Stimulated activated CD4-positive, alpha-beta T cell treated with anti-CD3 and anti-CD28 coated beads, Interleukin-1b, Interleukin-23, amount 100 ng/mL, for 1 hour (primary cell): ENCODE measurements at regions not wholly inside any gene's neighbourhood (a gene's known extent, or its start where the extent isn't known, plus 50 kb on each side); places are given as distances from the start of the nearest gene placed in this dataset.
"Not testable (repeated sequence)": the region's sequence is repeated elsewhere in the genome, so short reads cannot be mapped to it uniquely, and the experiment has no call there.

Experiments
- DNase-seq, 2 donors: peaks; one replicate each; pipeline ENCODE4 v3.0.0-alpha.2; 2020; ENCODE audit warnings: low read depth in 2 of 2

DNA sequence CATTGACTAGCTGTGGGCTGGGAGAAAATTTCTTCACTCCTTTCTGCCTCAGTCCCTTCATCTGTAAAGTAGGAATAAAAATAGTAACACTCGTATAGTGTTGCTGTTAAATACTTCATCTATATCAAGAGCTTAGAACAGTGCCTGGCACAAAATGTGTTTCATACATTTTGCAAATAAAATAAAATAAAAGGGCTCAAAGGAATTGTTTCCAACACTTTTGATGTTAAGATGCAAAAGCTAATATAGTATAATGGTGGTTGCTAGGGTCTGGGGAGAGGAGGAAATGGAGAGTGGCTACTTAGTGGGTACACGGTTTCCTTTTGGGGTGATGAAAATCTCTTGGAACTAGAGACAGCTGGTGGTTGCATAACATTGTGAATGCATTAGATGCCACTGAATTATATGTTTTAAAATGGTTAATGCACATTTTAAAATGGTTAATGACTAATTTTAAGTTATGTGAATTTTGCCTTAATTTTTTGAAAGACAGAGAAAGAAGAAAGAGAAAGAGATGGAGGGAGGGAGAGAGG lies 542.1 kb upstream of the ID2 start:
- DNase-seq: no peak

DNA sequence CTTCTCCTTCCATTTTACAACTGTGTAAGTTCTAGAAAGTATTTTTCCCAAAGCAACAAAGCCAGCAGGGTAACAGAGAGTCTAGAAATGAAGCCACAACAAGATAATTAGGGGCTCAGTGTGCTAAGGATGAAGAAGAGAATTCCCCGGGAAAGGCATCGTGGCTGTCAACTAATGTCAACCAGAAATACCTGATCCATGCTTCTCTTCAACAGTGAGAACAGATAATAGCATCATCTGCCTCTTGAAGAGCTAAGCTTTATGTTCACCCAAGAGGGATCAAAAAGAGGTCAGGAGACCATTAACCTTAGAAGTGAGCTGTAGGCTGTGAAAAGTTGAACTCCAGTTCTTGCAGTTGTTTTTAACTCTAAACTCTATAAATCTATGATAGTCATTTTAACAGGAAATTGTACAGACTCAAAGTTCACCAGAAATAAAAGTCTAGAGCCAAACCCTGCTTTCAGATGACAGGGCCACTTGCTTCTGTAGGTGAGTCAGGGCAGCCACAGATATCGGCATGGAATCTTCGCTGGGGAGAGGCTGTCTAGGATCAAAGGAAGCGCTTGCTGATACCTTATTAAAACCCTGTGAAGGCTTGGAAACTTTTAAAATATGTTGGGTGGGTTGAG lies 540.7 kb upstream of the ID2 start:
- no peak for DNase-seq

DNA sequence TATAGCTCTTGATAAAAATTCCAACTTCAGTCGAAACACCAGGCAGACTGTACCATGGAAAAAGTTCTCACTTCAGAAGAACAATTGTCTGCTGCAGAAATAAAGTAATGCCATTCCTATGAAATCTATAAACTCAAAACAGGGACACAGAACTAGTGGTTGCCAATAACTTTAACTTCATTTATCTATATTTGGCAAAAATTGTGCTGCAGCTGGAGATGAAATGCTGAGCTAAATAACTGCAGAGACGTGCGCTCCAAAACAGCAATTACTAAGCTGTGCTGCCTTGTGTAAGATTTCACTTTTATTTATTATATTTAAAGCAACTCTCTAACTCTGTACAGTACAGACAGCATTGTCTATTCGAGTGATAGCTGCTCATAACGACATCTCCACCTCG lies 540.1 kb upstream of the ID2 start:
- no peak for DNase-seq

GRCh38 chr2:8142461-8142860 lies 539.4 kb upstream of the ID2 start:
- no peak for DNase-seq

- DNase-seq: no peak
Measured at GRCh38 chr2:8144131-8144631, 537.7 kb upstream of the ID2 start.

GRCh38 chr2:8144785-8145184 lies 537.1 kb upstream of the ID2 start:
- DNase-seq: no peak

- DNase-seq: not testable (repeated sequence)
Measured at GRCh38 chr2:8145375-8145774, 536.5 kb upstream of the ID2 start.

- DNase-seq: no peak
Measured at GRCh38 chr2:8146132-8147005, 535.5 kb upstream of the ID2 start.

DNA sequence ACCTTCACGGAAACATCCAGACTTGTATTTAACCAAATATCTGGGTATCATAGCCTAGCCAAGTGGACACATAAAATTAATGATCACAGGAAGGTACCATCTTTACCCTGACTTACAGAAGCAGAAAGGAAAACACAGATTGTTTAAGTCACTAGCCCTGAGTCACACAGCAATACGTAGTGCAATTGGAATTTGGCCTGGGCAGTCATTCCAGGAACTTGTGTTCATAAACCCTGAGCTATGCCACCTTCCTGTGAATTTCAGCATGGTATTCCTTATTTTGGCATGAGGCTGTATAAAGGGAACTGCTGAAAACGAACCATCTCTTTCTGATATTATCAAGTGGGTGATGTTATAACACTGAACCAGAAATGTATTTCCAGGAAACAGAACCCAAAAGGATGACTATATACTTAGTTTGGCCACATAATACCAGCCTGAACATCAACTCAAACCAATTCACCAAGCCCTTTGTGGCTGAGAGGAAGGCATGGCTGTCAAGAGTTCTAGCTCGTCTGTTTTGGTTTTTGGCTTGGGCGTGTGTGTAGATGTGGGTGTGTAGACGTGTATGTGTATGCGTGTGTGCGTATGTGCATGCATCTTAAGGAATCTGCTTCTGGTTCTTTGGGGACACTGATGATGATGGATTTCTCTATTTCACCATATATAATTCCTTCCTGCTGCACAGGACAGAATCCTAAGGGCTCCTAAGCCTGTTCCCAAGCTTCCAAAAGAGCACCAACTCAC lies 533.4 kb upstream of the ID2 start:
- no peak for DNase-seq

- DNase-seq: no peak
Measured at GRCh38 chr2:8149007-8149405, 532.9 kb upstream of the ID2 start.

DNA sequence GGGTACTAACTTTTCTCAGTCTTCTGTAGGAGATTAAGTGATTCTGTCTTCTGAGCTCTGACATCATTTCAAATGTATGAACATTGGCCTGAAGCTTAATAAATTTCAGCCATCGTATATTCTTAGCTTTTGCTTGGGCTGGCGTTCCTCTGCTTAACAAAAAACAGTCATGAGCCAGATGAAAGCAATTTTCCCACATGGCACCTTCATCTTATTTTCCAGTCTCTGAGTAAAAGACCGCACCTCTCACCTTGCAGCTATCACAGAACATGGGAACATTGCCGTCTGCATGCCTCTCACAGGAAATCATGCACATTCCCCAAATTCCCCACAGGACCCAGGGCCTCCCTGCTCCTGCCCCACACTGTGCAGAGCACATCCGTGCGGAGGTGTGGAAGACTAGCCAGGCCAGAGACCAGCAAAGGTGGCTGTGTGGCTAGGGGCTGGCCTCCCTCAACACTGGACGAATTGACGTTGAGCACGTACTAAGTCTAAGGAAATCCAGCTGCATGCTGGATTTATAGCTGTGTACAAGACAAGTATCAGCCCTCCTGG lies 531.8 kb upstream of the ID2 start:
- no peak for DNase-seq

DNA sequence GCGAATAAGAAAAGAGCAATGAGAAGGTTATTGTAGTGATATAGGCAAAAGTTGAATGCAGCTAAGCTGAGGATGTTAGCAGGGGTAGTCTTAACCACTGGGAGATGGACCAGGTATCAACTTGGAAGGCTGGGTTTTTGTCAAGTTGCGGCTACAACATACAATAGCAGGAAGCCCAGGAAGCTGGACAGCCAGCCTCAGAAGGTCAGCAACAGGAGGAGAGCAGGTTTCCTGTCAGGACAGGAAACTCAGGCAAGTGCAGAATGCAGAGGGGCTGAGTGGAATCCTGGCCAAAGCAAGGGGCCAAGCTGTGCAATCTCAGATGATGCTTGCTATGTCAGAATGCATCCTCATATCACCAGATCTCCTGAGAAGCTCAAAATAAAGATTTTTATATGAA lies 530.0 kb upstream of the ID2 start:
- no peak for DNase-seq

DNA sequence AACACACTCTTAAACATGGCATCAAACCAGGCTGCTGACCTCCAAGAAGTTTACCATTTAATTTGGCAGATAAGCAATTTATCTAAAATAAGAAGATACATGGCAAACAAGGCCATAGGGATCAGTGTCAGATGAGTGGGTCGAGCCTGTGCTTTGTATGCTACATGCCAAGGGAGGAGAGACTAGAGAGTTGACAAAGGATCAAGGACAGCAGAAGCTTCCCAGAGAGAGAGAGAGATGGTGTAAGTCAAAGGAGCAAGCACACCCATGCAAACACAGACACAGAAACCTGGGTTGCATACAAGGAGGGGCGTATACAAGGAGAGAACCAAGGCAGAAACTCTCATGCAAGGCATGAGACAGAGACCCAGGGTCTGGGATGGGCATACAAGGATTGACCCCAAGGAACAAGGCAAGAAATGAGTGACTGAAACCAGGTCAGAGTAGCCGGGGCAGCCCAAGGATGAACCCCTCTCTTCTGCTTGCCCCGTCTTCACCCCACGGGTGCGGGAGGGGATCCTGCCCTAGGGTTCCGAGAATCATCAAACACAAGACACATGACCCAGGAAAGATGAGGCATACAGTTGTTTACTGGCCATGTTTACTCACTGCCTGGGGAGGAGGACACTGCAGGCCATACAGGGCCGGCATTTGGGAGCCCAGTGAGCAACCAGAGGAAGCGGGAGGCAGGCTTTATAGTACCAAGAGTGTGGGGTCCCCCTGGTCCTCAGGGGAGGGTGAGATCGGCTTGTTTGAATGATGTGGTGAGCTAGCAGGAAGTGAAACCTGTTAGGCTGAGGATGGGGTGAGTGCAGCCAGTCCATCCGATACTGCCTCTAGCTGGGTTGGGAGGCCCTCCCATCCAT lies 529.2 kb upstream of the ID2 start:
- no peak for DNase-seq

DNA sequence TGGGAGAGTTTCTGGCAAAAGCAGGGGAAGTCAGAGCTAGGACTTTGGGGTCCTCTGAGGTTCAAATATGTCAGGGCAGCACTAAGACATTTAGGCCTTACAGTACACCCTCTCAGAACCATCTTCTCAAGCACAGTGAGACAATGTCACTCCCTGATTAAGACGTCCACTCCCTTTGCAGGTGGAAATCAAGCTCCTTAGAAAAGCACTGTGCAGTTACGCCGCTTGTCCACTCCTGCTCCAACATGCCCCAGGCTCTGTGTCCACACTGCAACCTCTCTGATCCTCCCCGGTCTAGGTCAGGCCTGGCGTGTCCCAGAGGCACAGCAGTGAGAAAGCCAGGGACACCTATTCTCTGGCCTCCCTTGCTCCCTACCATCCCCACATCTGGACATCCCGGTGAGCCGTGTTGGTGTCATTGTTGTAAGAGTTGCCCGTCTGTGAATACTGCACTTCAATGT lies 528.6 kb upstream of the ID2 start:
- DNase-seq: no peak

GRCh38 chr2:8154270-8154669 lies 527.6 kb upstream of the ID2 start:
- DNase-seq: no peak

GRCh38 chr2:8154936-8155335 lies 526.9 kb upstream of the ID2 start:
- DNase-seq: no peak

DNA sequence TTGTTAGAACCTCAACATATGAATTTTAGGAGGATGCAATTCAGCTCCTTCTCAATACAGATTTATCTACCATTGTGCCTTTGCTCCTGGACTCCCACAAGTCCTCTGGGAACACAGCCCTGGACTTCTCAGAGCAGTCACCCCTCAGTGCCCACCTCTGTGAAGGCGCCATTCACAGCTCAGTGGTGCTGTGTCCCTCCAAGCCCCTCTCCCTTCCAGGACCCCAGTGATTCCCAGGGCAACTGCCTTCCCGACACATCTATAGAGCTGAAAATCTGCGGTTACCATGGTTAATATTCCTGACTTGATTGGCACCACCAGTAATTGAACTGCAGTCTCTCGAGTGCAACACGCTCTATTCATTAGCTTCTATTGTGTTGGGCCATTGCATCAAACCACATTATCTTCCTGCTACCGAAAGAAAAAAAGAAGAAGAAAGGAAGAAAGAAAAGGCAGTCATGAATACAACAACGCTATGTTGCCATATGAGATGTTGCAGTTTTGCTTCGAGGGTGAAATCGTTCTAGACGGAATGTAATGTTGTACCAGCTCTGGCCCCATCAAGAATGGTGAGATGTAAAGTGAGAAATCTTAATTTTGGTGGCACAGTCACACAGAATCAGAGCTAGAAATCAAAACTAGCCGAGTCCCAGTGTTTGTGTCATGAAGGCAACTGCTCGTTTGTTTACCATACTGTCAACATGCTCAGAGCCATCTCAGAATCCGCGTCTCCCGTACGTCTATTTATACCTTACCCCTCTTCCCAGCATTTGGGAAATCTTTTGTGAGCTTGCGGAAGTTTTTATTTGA lies 524.0 kb upstream of the ID2 start:
- no peak for DNase-seq

GRCh38 chr2:8158711-8159110 lies 523.1 kb upstream of the ID2 start:
- no peak for DNase-seq

GRCh38 chr2:8159211-8159965 lies 522.5 kb upstream of the ID2 start:
- no peak for DNase-seq
